Liver (tissue), 3 donors: ENCODE measurements at regions not wholly inside any gene's neighbourhood (a gene's known extent, or its start where the extent isn't known, plus 50 kb on each side); places are given as distances from the start of the nearest gene placed in this dataset.

Experiments used
- ATF3 ChIP-seq: IDR thresholded peaks from 2 replicates; pipeline ENCODE4 v1.6.1; 2016; ENCODE audit warnings: antibody characterized with exemption
- EGR1 ChIP-seq, 2 donors: IDR thresholded peaks; 2 replicates each; pipeline ENCODE4 v1.6.1; 2016 to 2018; ENCODE audit warnings: antibody characterized with exemption in 2 of 2, low read depth in 2 of 2
- FOXA1 ChIP-seq: IDR thresholded peaks from 2 replicates; pipeline ENCODE4 v1.6.1; 2016; ENCODE audit warnings: antibody characterized with exemption
- GABPA ChIP-seq, 2 donors: IDR thresholded peaks in 1 of 2; conservative IDR thresholded peaks in 1 of 2; 2 replicates each; pipeline ENCODE4 v1.6.1; 2016; ENCODE audit warnings: antibody characterized with exemption in 2 of 2, mild to moderate bottlenecking in 1 of 2, moderate library complexity in 1 of 2
- HNF4A ChIP-seq, 2 donors: conservative IDR thresholded peaks; 2 replicates each; pipeline ENCODE4 v1.6.1; 2016; ENCODE audit warnings: antibody characterized with exemption in 2 of 2, mild to moderate bottlenecking in 2 of 2
- JUND ChIP-seq, 2 donors: IDR thresholded peaks; 2 replicates each; pipeline ENCODE4 v1.6.1; 2016; ENCODE audit warnings: antibody characterized with exemption in 2 of 2
- NR2F2 ChIP-seq: IDR thresholded peaks from 2 replicates; pipeline ENCODE4 v1.6.1; 2016; ENCODE audit warnings: antibody characterized with exemption
- RAD21 ChIP-seq, 2 donors: IDR thresholded peaks; 2 replicates each; pipeline ENCODE4 v1.6.1; 2016; ENCODE audit warnings: antibody characterized with exemption in 2 of 2, mild to moderate bottlenecking in 2 of 2
- RXRA ChIP-seq, 2 donors: IDR thresholded peaks; 2 replicates each; pipeline ENCODE4 v1.6.1; 2017 to 2018; ENCODE audit warnings: antibody characterized with exemption in 2 of 2, mild to moderate bottlenecking in 1 of 2
- TAF1 ChIP-seq: conservative IDR thresholded peaks from 2 replicates; pipeline ENCODE4 v1.6.1; 2016; ENCODE audit warnings: antibody characterized with exemption, mild to moderate bottlenecking
- YY1 ChIP-seq: IDR thresholded peaks from 2 replicates; pipeline ENCODE4 v1.6.1; 2016; ENCODE audit warnings: antibody characterized with exemption, mild to moderate bottlenecking
- TF ChIP-seq, protein P1 (sequence below): fragments of 150-350 bp; IDR thresholded peaks from 2 replicates; pipeline ENCODE4 v1.5.1; 2017; ENCODE audit warnings: improper control_type of control experiment, low read depth, low read length; ENCODE audit not compliant: missing input control
- TF ChIP-seq, protein P2 (sequence below): IDR thresholded peaks from 2 replicates; pipeline ENCODE4 v1.6.1; 2016; ENCODE audit warnings: antibody characterized with exemption, mild to moderate bottlenecking
- TF ChIP-seq, protein P3 (sequence below): IDR thresholded peaks from 2 replicates; pipeline ENCODE4 v1.6.1; 2016; ENCODE audit warnings: antibody characterized with exemption
- donor health status: healthy.
- donor health status: healthy.

DNA sequence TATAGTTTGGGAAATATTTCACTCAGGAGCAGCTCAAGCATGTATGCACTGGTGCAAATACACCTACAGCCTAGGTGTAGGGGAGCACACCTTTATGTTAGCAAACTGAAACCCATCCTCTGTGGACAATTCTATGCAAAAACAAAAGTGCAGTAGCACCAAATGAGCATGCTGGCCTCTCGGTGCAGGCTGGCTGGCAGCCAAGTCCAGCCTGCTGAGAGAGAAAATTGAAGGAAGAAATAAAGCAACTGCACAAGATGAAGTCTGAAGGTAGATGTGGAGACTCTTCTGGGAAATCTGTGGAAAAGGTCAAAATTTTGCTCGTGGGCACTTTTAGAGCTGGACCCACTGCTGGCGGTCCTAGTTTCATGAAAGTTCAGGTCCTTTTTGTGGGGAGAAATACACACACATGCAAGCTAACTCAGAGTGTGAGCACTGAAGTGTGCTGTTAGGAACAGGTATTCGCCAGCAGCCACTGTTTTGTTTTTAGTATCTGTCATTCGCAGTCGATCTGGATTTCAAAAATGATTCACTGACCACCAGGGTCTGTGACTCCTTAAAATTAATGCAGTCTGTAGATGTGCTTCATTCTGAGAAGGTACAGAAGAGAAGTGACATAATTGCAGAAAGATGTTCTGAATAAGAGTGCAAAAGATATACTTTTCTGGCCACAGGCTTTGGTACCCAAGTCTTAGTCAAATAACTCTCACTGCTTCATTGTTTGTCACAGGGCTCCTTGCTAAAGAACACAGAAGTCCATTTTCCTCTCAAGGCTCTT is 281.7 kb downstream of the PARP8 start:
- TF ChIP-seq, protein P1, sequence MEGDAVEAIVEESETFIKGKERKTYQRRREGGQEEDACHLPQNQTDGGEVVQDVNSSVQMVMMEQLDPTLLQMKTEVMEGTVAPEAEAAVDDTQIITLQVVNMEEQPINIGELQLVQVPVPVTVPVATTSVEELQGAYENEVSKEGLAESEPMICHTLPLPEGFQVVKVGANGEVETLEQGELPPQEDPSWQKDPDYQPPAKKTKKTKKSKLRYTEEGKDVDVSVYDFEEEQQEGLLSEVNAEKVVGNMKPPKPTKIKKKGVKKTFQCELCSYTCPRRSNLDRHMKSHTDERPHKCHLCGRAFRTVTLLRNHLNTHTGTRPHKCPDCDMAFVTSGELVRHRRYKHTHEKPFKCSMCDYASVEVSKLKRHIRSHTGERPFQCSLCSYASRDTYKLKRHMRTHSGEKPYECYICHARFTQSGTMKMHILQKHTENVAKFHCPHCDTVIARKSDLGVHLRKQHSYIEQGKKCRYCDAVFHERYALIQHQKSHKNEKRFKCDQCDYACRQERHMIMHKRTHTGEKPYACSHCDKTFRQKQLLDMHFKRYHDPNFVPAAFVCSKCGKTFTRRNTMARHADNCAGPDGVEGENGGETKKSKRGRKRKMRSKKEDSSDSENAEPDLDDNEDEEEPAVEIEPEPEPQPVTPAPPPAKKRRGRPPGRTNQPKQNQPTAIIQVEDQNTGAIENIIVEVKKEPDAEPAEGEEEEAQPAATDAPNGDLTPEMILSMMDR: no peak
- TF ChIP-seq FOXA1: no peak
- no peak for TF ChIP-seq RAD21 (IDR thresholded peaks at IDR 0.05)
- TF ChIP-seq, protein P2, sequence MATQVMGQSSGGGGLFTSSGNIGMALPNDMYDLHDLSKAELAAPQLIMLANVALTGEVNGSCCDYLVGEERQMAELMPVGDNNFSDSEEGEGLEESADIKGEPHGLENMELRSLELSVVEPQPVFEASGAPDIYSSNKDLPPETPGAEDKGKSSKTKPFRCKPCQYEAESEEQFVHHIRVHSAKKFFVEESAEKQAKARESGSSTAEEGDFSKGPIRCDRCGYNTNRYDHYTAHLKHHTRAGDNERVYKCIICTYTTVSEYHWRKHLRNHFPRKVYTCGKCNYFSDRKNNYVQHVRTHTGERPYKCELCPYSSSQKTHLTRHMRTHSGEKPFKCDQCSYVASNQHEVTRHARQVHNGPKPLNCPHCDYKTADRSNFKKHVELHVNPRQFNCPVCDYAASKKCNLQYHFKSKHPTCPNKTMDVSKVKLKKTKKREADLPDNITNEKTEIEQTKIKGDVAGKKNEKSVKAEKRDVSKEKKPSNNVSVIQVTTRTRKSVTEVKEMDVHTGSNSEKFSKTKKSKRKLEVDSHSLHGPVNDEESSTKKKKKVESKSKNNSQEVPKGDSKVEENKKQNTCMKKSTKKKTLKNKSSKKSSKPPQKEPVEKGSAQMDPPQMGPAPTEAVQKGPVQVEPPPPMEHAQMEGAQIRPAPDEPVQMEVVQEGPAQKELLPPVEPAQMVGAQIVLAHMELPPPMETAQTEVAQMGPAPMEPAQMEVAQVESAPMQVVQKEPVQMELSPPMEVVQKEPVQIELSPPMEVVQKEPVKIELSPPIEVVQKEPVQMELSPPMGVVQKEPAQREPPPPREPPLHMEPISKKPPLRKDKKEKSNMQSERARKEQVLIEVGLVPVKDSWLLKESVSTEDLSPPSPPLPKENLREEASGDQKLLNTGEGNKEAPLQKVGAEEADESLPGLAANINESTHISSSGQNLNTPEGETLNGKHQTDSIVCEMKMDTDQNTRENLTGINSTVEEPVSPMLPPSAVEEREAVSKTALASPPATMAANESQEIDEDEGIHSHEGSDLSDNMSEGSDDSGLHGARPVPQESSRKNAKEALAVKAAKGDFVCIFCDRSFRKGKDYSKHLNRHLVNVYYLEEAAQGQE: no peak
- no peak for TF ChIP-seq ATF3
- TF ChIP-seq GABPA (IDR thresholded peaks at IDR 0.05 in 1 of 2, conservative IDR thresholded peaks at IDR 0.05 in 1 of 2): no peak
- TF ChIP-seq, protein P3, sequence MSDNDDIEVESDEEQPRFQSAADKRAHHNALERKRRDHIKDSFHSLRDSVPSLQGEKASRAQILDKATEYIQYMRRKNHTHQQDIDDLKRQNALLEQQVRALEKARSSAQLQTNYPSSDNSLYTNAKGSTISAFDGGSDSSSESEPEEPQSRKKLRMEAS: no peak
- TF ChIP-seq NR2F2: no peak
- no peak for TF ChIP-seq TAF1
- no peak for TF ChIP-seq JUND (IDR thresholded peaks at IDR 0.05)
- TF ChIP-seq HNF4A (conservative IDR thresholded peaks at IDR 0.05): no peak
- TF ChIP-seq EGR1 (IDR thresholded peaks at IDR 0.05; ENCODE audit: low read depth in 2 of 2): no peak
- TF ChIP-seq YY1: no peak
- no peak for TF ChIP-seq RXRA (IDR thresholded peaks at IDR 0.05)
